ENCODE measurements at regions not wholly inside any gene's neighbourhood (a gene's known extent, or its start where the extent isn't known, plus 50 kb on each side); places are given as distances from the start of the nearest gene placed in this dataset.

- peaks cover 13% of the 10 kb centered on the region for H3K27me3 ChIP-seq (ENCODE audit: insufficient read depth, poor library complexity, severe bottlenecking)
- H3K4me3 ChIP-seq (replicated peaks; ENCODE audit: insufficient read depth, low read length), result no peak overlapping the region
- no peak for DNase-seq (ENCODE audit: low read depth in 1 of 2, low spot score in 1 of 2)
- no peak overlapping the region for H3K27ac ChIP-seq (replicated peaks)
- TF ChIP-seq GABPA (IDR thresholded peaks at IDR 0.05; ENCODE audit: low read depth) (no peak), REST (IDR thresholded peaks at IDR 0.05; ENCODE audit: insufficient replicate concordance, low read depth) (no peak), POLR2AphosphoS5 (IDR thresholded peaks at IDR 0.05; ENCODE audit: low read depth) (no peak), SPI1 (IDR thresholded peaks at IDR 0.05; ENCODE audit: borderline replicate concordance, low read depth) (no peak), CTCF (IDR thresholded peaks at IDR 0.05; ENCODE audit: insufficient read depth, low read length) (no peak)
These were observed 76.9 kb upstream of the HMGA2 start for GRCh38 chr12:65747338-65747737.

GRCh38 chr12:65748332-65748731 is 76.0 kb upstream of the HMGA2 start:
- TF ChIP-seq SPI1 (IDR thresholded peaks at IDR 0.05; ENCODE audit: borderline replicate concordance, low read depth), result no peak
- TF ChIP-seq GABPA (IDR thresholded peaks at IDR 0.05; ENCODE audit: low read depth), result no peak
- no peak for TF ChIP-seq POLR2AphosphoS5 (IDR thresholded peaks at IDR 0.05; ENCODE audit: low read depth)
- no peak for TF ChIP-seq CTCF (IDR thresholded peaks at IDR 0.05; ENCODE audit: insufficient read depth, low read length)
- TF ChIP-seq REST (IDR thresholded peaks at IDR 0.05; ENCODE audit: insufficient replicate concordance, low read depth), result no peak
- no peak overlapping the region for H3K4me3 ChIP-seq (replicated peaks; ENCODE audit: insufficient read depth, low read length)
- H3K27ac ChIP-seq (replicated peaks), result no peak overlapping the region
- H3K27me3 ChIP-seq (ENCODE audit: insufficient read depth, poor library complexity, severe bottlenecking), result peaks cover 5% of the 10 kb centered on the region
- no peak for DNase-seq (ENCODE audit: low read depth in 1 of 2, low spot score in 1 of 2)

GRCh38 chr12:65754290-65754689 is 70.0 kb upstream of the HMGA2 start:
- no peak for DNase-seq (ENCODE audit: low read depth in 1 of 2, low spot score in 1 of 2)
- Histone ChIP-seq H3K4me3 (replicated peaks; ENCODE audit: insufficient read depth, low read length) (no peak overlapping the region), H3K27ac (replicated peaks) (no peak overlapping the region), H3K27me3 (ENCODE audit: insufficient read depth, poor library complexity, severe bottlenecking) (peaks cover 12% of the 10 kb centered on the region)
- TF ChIP-seq GABPA (IDR thresholded peaks at IDR 0.05; ENCODE audit: low read depth) (no peak), CTCF (IDR thresholded peaks at IDR 0.05; ENCODE audit: insufficient read depth, low read length) (no peak), POLR2AphosphoS5 (IDR thresholded peaks at IDR 0.05; ENCODE audit: low read depth) (no peak), SPI1 (IDR thresholded peaks at IDR 0.05; ENCODE audit: borderline replicate concordance, low read depth) (no peak), REST (IDR thresholded peaks at IDR 0.05; ENCODE audit: insufficient replicate concordance, low read depth) (no peak)

Measured in HL-60 (cell line).